ENCODE measurements at regions not wholly inside any gene's neighbourhood (a gene's known extent, or its start where the extent isn't known, plus 50 kb on each side); places are given as distances from the start of the nearest gene placed in this dataset.

DNA sequence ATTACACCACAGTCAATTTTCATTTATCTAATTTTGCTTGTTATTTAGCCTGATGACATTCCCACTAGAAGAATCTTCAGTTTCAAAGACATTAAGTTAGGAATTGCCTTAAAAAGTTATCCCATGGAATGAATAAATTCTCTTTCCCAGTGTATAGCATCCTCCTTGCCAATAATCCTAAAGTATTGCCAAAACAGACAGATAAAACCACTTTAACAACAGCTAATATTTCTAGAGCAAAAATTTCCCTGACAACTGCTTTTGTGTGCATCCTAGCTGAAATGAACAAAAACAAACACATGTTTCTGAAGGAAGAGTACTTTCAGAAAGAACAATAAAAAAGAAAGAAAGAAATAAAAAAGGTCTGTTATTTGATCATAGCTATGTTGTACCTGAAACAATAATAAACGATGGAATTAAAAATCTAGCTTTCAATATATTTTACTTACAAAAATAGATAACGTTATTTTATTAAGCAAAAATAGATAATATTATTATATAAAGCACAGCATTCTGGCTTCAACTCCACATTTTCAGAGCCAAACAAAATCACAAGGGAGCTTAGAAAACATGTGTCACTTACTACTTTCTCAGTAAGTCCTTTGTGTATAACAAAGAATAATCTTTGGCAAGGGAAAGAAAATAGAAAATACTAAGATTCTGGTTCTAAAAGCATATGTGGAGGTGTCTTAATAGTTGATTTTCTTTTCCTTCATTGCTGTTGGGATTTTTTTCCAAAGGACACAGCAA, 939.0 kb upstream of the CRIM1 start:
- Histone ChIP-seq H3K4me1 (ENCODE audit: control insufficient read depth, insufficient read depth, low read length) (no peaks in the 10 kb centered on the region), H3K36me3 (ENCODE audit: control insufficient read depth in 2 of 2, insufficient read depth in 2 of 2, low read length in 1 of 2) (no peaks in the 10 kb centered on the region), H2AFZ (ENCODE audit: control insufficient read depth, low read depth, low read length) (no peak overlapping the region), H3K79me2 (ENCODE audit: control insufficient read depth, insufficient read depth, low read length) (no peaks in the 10 kb centered on the region), H4K20me1 (ENCODE audit: control insufficient read depth, insufficient read depth) (no peaks in the 10 kb centered on the region), H3K27me3 (replicated peaks in 1 of 2; ENCODE audit: control insufficient read depth in 2 of 2, insufficient read depth in 2 of 2, low read length in 1 of 2) (no peaks in the 10 kb centered on the region), H3K4me2 (ENCODE audit: control insufficient read depth, insufficient read depth) (no peak overlapping the region), H3K27ac (ENCODE audit: control insufficient read depth, insufficient read depth) (no peak overlapping the region), H3K9me3 (replicated peaks; ENCODE audit: control insufficient read depth, insufficient read depth, low read length) (no peaks in the 10 kb centered on the region), H3K9ac (ENCODE audit: control insufficient read depth, insufficient read depth, low read length) (no peak overlapping the region), H3K4me3 (no peak overlapping the region)
- in situ Hi-C loops (cut with MboI): loop anchor here (25.0 kb wide), 1 partner anchor 1729 kb away; no protein-coding TSS in a partner anchor
- TF ChIP-seq, protein P1, sequence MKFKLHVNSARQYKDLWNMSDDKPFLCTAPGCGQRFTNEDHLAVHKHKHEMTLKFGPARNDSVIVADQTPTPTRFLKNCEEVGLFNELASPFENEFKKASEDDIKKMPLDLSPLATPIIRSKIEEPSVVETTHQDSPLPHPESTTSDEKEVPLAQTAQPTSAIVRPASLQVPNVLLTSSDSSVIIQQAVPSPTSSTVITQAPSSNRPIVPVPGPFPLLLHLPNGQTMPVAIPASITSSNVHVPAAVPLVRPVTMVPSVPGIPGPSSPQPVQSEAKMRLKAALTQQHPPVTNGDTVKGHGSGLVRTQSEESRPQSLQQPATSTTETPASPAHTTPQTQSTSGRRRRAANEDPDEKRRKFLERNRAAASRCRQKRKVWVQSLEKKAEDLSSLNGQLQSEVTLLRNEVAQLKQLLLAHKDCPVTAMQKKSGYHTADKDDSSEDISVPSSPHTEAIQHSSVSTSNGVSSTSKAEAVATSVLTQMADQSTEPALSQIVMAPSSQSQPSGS (IDR thresholded peaks at IDR 0.05; ENCODE audit: low read length): no peak
- TF ChIP-seq USF2 (IDR thresholded peaks at IDR 0.05; ENCODE audit: borderline replicate concordance, low read depth, low read length): no peak
- no peak for TF ChIP-seq MYC (IDR thresholded peaks at IDR 0.05; ENCODE audit: insufficient read depth, insufficient read length, insufficient replicate concordance, low read length, severe bottlenecking)
- no peak for TF ChIP-seq EED (IDR thresholded peaks at IDR 0.05; ENCODE audit: low read depth)
- TF ChIP-seq CBX5 (IDR thresholded peaks at IDR 0.05; ENCODE audit: low read depth): no peak
- FAIRE-seq: peak; percentile 13
- DNase-seq (ENCODE audit: low read depth, low spot score): no peak
- ATAC-seq: no peak
- SMC1A ChIA-PET (ENCODE audit: uncharacterized antibody, unreplicated experiment): no interaction called here
- intact Hi-C loops (cut with micrococcal nuclease; ENCODE audit: unreplicated experiment): no loop called here
- WGBS (ENCODE audit: insufficient coverage, insufficient replicate concordance, low lambda C conversion rate, missing lambda C conversion rate): 0% methylated on average over 2 of the region's 2 CpGs
- RAD21 ChIA-PET (ENCODE audit: unreplicated experiment): no interaction called here
- CTCF ChIA-PET: no interaction called here
- BruUV-seq (replicated peaks): no TSS peak
- POLR2A ChIA-PET: interaction anchor here (0.6 kb wide), 1 partner anchor 8 kb away, joined by 3 read pairs; no protein-coding TSS in a partner anchor

All from GM12878 (cell line).